Lung (tissue), 11 donors: ENCODE measurements at regions not wholly inside any gene's neighbourhood (a gene's known extent, or its start where the extent isn't known, plus 50 kb on each side); places are given as distances from the start of the nearest gene placed in this dataset.

ENCODE experiments used
- ATAC-seq: fragments of 200-7000 bp; cut with Tn5 transposase; one replicate; pipeline ENCODE4 v1.9.1; 2020; ENCODE audit warnings: moderate number of reproducible peaks; ENCODE audit not compliant: insufficient read depth, low FRiP score
- DNase-seq, 3 donors: peaks; one replicate each; pipeline ENCODE4 v3.0.0-alpha.2; 2013 to 2017
- H3K27ac ChIP-seq, 2 donors: one replicate each; pipeline ENCODE4 v1.5.1; 2013; ENCODE audit warnings: mild to moderate bottlenecking in 2 of 2, moderate library complexity in 2 of 2, control low read depth in 1 of 2, inconsistent platforms in 1 of 2, low read depth in 1 of 2, low read length in 1 of 2
- H3K27me3 ChIP-seq, 3 donors: one replicate each; pipeline ENCODE4 v1.5.1; 2013; ENCODE audit warnings: low read length in 2 of 3; ENCODE audit not compliant: control insufficient read depth in 3 of 3, insufficient read depth in 3 of 3
- H3K36me3 ChIP-seq, 4 donors: one replicate each; pipeline ENCODE4 v1.5.1; 2013; ENCODE audit warnings: low read length in 4 of 4, mild to moderate bottlenecking in 1 of 4, moderate library complexity in 1 of 4; ENCODE audit not compliant: control insufficient read depth in 4 of 4, insufficient read depth in 4 of 4
- H3K4me1 ChIP-seq, 5 donors: one replicate each; pipeline ENCODE4 v1.5.1; 2013; ENCODE audit warnings: low read length in 5 of 5, mild to moderate bottlenecking in 2 of 5, moderate library complexity in 1 of 5; ENCODE audit not compliant: control insufficient read depth in 5 of 5, insufficient read depth in 5 of 5
- H3K4me3 ChIP-seq: one replicate; pipeline ENCODE4 v1.5.1; 2013; ENCODE audit warnings: mild to moderate bottlenecking, control low read depth, moderate library complexity
- H3K9ac ChIP-seq, 2 donors: one replicate each; pipeline ENCODE4 v1.5.1; 2013; ENCODE audit warnings: low read length in 2 of 2, control low read depth in 1 of 2; ENCODE audit not compliant: insufficient read depth in 1 of 2
- H3K9me3 ChIP-seq, 4 donors: one replicate each; pipeline ENCODE4 v1.5.1; 2013; ENCODE audit warnings: low read length in 3 of 4, mild to moderate bottlenecking in 1 of 4, moderate library complexity in 1 of 4; ENCODE audit not compliant: control insufficient read depth in 4 of 4, insufficient read depth in 3 of 4
- WGBS, 2 donors: extraction: QIAGEN DNeasy Blood & Tissue Kit; methylation state at CpG; one replicate each; pipeline ENCODE4 v1.1.7; 2013; 5-methylcytosine and 5-hydroxymethylcytosine counted together
- TF ChIP-seq, protein P1 (sequence below): IDR thresholded peaks from 2 replicates; pipeline ENCODE4 v1.5.1; 2012; ENCODE audit warnings: mild to moderate bottlenecking; ENCODE audit errors: control extremely low read depth, extremely low read depth
- donor health status: control.
- donor health status: control.
- donor health status: Bipolar disorder and iron deficiency.
- donor health status: healthy.
- donor health status: DM: yes; HTN: yes; CAD: no.

DNA sequence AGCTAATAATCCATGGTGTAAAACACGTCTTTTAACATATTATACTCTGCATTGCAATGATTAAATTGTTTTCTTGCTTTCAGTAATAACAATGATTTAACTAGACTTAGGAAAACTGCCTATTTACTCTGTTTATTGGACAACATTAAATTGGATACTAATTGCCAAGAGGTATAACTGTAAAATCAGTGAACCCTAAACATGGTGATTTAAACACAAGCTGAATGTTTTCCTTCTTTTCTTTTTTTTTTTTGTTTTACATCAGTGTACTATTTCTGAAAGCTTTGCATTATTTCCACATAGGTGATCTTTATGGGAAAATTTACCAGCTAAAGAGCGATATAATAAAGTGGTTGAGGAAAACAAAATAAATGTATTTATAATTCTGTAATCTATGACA, 276.7 kb downstream of the PCDH7 start:
- peaks cover 0 to 5% (median 0%) of the 10 kb centered on the region in 4 donors for H3K36me3 ChIP-seq
- 82% methylated on average over 2 of the region's 2 CpGs for WGBS, 2 donors
- H3K9me3 ChIP-seq, result peaks cover 0 to 3% (median 0%) of the 10 kb centered on the region in 4 donors
- no peak for DNase-seq
- H3K9ac ChIP-seq, result no peak overlapping the region
- no peak overlapping the region for H3K27ac ChIP-seq
- ATAC-seq, result no peak
- no peaks in the 10 kb centered on the region for H3K4me1 ChIP-seq
- TF ChIP-seq, protein P1, sequence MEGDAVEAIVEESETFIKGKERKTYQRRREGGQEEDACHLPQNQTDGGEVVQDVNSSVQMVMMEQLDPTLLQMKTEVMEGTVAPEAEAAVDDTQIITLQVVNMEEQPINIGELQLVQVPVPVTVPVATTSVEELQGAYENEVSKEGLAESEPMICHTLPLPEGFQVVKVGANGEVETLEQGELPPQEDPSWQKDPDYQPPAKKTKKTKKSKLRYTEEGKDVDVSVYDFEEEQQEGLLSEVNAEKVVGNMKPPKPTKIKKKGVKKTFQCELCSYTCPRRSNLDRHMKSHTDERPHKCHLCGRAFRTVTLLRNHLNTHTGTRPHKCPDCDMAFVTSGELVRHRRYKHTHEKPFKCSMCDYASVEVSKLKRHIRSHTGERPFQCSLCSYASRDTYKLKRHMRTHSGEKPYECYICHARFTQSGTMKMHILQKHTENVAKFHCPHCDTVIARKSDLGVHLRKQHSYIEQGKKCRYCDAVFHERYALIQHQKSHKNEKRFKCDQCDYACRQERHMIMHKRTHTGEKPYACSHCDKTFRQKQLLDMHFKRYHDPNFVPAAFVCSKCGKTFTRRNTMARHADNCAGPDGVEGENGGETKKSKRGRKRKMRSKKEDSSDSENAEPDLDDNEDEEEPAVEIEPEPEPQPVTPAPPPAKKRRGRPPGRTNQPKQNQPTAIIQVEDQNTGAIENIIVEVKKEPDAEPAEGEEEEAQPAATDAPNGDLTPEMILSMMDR, result no peak
- no peaks in the 10 kb centered on the region for H3K27me3 ChIP-seq
- no peak overlapping the region for H3K4me3 ChIP-seq

DNA sequence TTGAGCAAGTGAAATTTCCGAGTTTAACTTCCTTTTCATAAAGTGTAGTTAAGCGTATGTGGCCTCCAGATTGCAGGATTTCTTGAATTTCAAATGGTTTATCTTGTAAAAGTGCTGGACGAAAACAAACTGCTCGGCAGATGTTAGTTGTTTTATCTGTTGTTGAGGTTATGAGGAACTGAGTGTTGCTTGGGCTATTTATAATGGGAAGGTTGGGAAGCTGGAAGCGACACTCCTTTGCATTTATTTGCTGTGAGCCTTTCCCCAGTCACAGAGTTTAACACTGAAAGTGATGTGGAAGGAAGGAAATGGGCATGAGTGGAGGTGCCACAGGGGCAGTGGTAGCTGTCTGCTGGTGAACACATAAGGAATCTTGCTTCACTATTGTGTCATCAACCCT, 284.9 kb downstream of the PCDH7 start:
- no peaks in the 10 kb centered on the region for H3K36me3 ChIP-seq
- 72 to 76% methylated on average over 5 of the region's 5 CpGs for WGBS, 2 donors
- DNase-seq, result no peak
- H3K4me3 ChIP-seq, result no peak overlapping the region
- H3K9me3 ChIP-seq, result no peaks in the 10 kb centered on the region
- H3K27ac ChIP-seq, result no peak overlapping the region
- TF ChIP-seq, protein P1, result no peak
- no peak overlapping the region for H3K9ac ChIP-seq
- no peaks in the 10 kb centered on the region for H3K27me3 ChIP-seq
- no peaks in the 10 kb centered on the region for H3K4me1 ChIP-seq
- ATAC-seq, result no peak

DNA sequence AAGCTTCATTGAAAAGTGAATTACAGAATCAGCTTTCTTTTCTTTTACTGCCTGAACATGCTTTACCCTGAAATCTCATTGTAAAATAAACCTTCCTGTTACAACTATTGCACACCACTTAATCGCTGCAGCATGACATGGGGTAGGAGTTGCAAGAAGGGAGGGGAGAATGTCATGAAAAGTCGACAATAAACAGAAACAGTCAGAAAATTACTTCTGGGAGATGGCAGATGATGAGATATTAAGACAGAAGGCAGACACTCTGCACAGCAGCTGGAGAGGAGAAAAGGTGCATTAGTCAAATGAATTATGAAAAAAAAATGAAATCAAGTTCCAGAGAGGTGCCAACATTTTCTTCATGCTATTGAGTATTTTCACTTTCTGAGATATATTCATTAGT, 287.7 kb downstream of the PCDH7 start:
- TF ChIP-seq, protein P1, result no peak
- Histone ChIP-seq H3K36me3 (no peaks in the 10 kb centered on the region), H3K9ac (no peak overlapping the region), H3K4me3 (no peak overlapping the region), H3K27me3 (no peaks in the 10 kb centered on the region), H3K9me3 (no peaks in the 10 kb centered on the region), H3K4me1 (no peaks in the 10 kb centered on the region), H3K27ac (no peak overlapping the region)
- DNase-seq, result no peak
- no peak for ATAC-seq
- 68 to 83% methylated on average over 2 of the region's 2 CpGs for WGBS, 2 donors

DNA sequence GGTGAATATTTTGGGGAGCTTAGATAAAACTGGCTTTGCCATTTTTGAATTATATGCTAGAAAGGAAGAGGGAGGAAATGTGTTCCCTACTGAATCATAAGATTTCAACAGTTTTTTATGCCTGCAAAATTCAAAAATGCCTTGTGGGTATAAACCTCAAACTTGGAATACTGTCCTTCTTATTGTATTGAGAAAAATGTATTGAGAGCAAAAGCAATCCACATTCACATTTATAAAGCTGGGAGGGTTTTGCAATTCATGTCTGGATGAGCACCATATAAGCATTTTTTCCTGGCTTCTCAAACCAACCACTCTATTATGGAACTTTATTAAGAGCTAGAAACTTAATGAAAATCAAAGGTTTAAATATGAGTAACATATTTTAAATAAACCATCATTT, 289.8 kb downstream of the PCDH7 start:
- DNase-seq (no peak), ATAC-seq (no peak)
- peaks cover 0 to 6% (median 0%) of the 10 kb centered on the region in 5 donors for H3K4me1 ChIP-seq
- H3K9me3 ChIP-seq, result no peaks in the 10 kb centered on the region
- no peak overlapping the region for H3K9ac ChIP-seq
- H3K27me3 ChIP-seq, result no peaks in the 10 kb centered on the region
- no peak overlapping the region for H3K4me3 ChIP-seq
- no peak overlapping the region for H3K27ac ChIP-seq
- TF ChIP-seq, protein P1, result no peak
- no peaks in the 10 kb centered on the region for H3K36me3 ChIP-seq
